ENCODE measurements at regions not wholly inside any gene's neighbourhood (a gene's known extent, or its start where the extent isn't known, plus 50 kb on each side); places are given as distances from the start of the nearest gene placed in this dataset.
"Not testable (repeated sequence)": the region's sequence is repeated elsewhere in the genome, so short reads cannot be mapped to it uniquely, and the experiment has no call there.

- WGBS, 2 experiments (ENCODE audit: insufficient coverage in 1 of 2, insufficient read length in 1 of 2) = 90% methylated on average over 4 of the region's 5 CpGs; no CpG with 5 or more reads in 1 of the 2 experiments
- H3K27ac Mint-ChIP-seq = no peak overlapping the region
Observed at GRCh38 chrX:131881194-131881593, 141.9 kb upstream of the STK26 start.

GRCh38 chrX:131885042-131885441, 138.1 kb upstream of the STK26 start:
- H3K9me3 ChIP-seq (ENCODE audit: control insufficient read depth, low read length); H3K9ac ChIP-seq (ENCODE audit: extremely low read depth, low read length, poor library complexity, severe bottlenecking); H3K4me1 ChIP-seq (ENCODE audit: control insufficient read depth, insufficient read depth, low read length); H3K4me3 Mint-ChIP-seq; H3K4me1 Mint-ChIP-seq; H3K4me3 ChIP-seq (ENCODE audit: low read length); H3K36me3 ChIP-seq (ENCODE audit: control insufficient read depth, insufficient read depth, low read length); DNase-seq; H3K27me3 ChIP-seq (ENCODE audit: control insufficient read depth, insufficient read depth, low read length, poor library complexity, severe bottlenecking); H3K27me3 Mint-ChIP-seq (ENCODE audit: insufficient read depth); H3K27ac ChIP-seq (ENCODE audit: low read depth, low read length); H3K27ac Mint-ChIP-seq; H3K36me3 Mint-ChIP-seq (ENCODE audit: low read depth): not testable (repeated sequence)
- peaks cover 16% of the 10 kb centered on the region for H3K9me3 Mint-ChIP-seq
- 100% methylated on average over 1 of the region's 1 CpG; no CpG with 5 or more reads in 1 of the 2 experiments for whole genome bisulfite sequencing, 2 experiments (ENCODE audit: insufficient coverage in 1 of 2, insufficient read length in 1 of 2)

More at GRCh38 chrX:131881194-131881593, 141.9 kb upstream of the STK26 start:
- H3K27ac ChIP-seq (ENCODE audit: low read depth, low read length) = no peak overlapping the region
- H3K4me1 ChIP-seq (ENCODE audit: control insufficient read depth, insufficient read depth, low read length) = no peaks in the 10 kb centered on the region
- Mint-ChIP-seq H3K27me3 (ENCODE audit: insufficient read depth) (no peaks in the 10 kb centered on the region), H3K4me1 (no peaks in the 10 kb centered on the region), H3K4me3 (no peak overlapping the region), H3K9me3 (peaks cover 12% of the 10 kb centered on the region), H3K36me3 (ENCODE audit: low read depth) (no peaks in the 10 kb centered on the region)
- H3K9ac ChIP-seq (ENCODE audit: extremely low read depth, low read length, poor library complexity, severe bottlenecking) = no peak overlapping the region
- H3K27me3 ChIP-seq (ENCODE audit: control insufficient read depth, insufficient read depth, low read length, poor library complexity, severe bottlenecking) = no peaks in the 10 kb centered on the region
- peak; percentile 26 for TF ChIP-seq CTCF (conservative IDR thresholded peaks at IDR 0.05)
- H3K9me3 ChIP-seq (ENCODE audit: control insufficient read depth, low read length) = peaks cover 8% of the 10 kb centered on the region
- peak; percentile 35 for DNase-seq
- no peak overlapping the region for H3K4me3 ChIP-seq (ENCODE audit: low read length)
- H3K36me3 ChIP-seq (ENCODE audit: control insufficient read depth, insufficient read depth, low read length) = no peaks in the 10 kb centered on the region

- H3K4me3 ChIP-seq (ENCODE audit: low read length); H3K9me3 ChIP-seq (ENCODE audit: control insufficient read depth, low read length); H3K27me3 ChIP-seq (ENCODE audit: control insufficient read depth, insufficient read depth, low read length, poor library complexity, severe bottlenecking); H3K27ac ChIP-seq (ENCODE audit: low read depth, low read length); H3K27ac Mint-ChIP-seq; H3K9ac ChIP-seq (ENCODE audit: extremely low read depth, low read length, poor library complexity, severe bottlenecking); H3K4me1 Mint-ChIP-seq; H3K36me3 ChIP-seq (ENCODE audit: control insufficient read depth, insufficient read depth, low read length); H3K36me3 Mint-ChIP-seq (ENCODE audit: low read depth); DNase-seq; H3K4me1 ChIP-seq (ENCODE audit: control insufficient read depth, insufficient read depth, low read length); H3K4me3 Mint-ChIP-seq; H3K27me3 Mint-ChIP-seq (ENCODE audit: insufficient read depth); H3K9me3 Mint-ChIP-seq: not testable (repeated sequence)
- 96% methylated on average over 3 of the region's 3 CpGs; no CpG with 5 or more reads in 1 of the 2 experiments for WGBS, 2 experiments (ENCODE audit: insufficient coverage in 1 of 2, insufficient read length in 1 of 2)
Observed at GRCh38 chrX:131893857-131894256, 129.2 kb upstream of the STK26 start.

- H3K9me3 Mint-ChIP-seq = no peaks in the 10 kb centered on the region
- no peak for TF ChIP-seq CTCF (conservative IDR thresholded peaks at IDR 0.05)
- WGBS, 2 experiments (ENCODE audit: insufficient coverage in 1 of 2, insufficient read length in 1 of 2) = no CpG with 5 or more reads among the region's 1 CpG
Observed at GRCh38 chrX:131894995-131895394, 128.1 kb upstream of the STK26 start.

More at GRCh38 chrX:131894995-131895394, 128.1 kb upstream of the STK26 start:
- Histone ChIP-seq H3K4me3 (ENCODE audit: low read length) (no peak overlapping the region), H3K27ac (ENCODE audit: low read depth, low read length) (no peak overlapping the region), H3K4me1 (ENCODE audit: control insufficient read depth, insufficient read depth, low read length) (no peaks in the 10 kb centered on the region), H3K9me3 (ENCODE audit: control insufficient read depth, low read length) (no peaks in the 10 kb centered on the region), H3K27me3 (ENCODE audit: control insufficient read depth, insufficient read depth, low read length, poor library complexity, severe bottlenecking) (no peaks in the 10 kb centered on the region), H3K9ac (ENCODE audit: extremely low read depth, low read length, poor library complexity, severe bottlenecking) (no peak overlapping the region), H3K36me3 (ENCODE audit: control insufficient read depth, insufficient read depth, low read length) (no peaks in the 10 kb centered on the region)
- Mint-ChIP-seq H3K27ac (no peak overlapping the region), H3K27me3 (ENCODE audit: insufficient read depth) (peaks cover 12% of the 10 kb centered on the region), H3K4me3 (no peak overlapping the region), H3K36me3 (ENCODE audit: low read depth) (no peaks in the 10 kb centered on the region), H3K4me1 (no peaks in the 10 kb centered on the region)
- DNase-seq = no peak
